EL (cell line): ENCODE measurements at regions not wholly inside any gene's neighbourhood (a gene's known extent, or its start where the extent isn't known, plus 50 kb on each side); places are given as distances from the start of the nearest gene placed in this dataset.
"Not testable (repeated sequence)": the region's sequence is repeated elsewhere in the genome, so short reads cannot be mapped to it uniquely, and the experiment has no call there.

Experiments used
- DNase-seq: peaks from one replicate; pipeline ENCODE4 v3.0.0-alpha.2; 2016

- DNase-seq = no peak
Observed at GRCh38 chr5:51661646-51662265, 278.5 kb downstream of the ISL1 start.

DNA sequence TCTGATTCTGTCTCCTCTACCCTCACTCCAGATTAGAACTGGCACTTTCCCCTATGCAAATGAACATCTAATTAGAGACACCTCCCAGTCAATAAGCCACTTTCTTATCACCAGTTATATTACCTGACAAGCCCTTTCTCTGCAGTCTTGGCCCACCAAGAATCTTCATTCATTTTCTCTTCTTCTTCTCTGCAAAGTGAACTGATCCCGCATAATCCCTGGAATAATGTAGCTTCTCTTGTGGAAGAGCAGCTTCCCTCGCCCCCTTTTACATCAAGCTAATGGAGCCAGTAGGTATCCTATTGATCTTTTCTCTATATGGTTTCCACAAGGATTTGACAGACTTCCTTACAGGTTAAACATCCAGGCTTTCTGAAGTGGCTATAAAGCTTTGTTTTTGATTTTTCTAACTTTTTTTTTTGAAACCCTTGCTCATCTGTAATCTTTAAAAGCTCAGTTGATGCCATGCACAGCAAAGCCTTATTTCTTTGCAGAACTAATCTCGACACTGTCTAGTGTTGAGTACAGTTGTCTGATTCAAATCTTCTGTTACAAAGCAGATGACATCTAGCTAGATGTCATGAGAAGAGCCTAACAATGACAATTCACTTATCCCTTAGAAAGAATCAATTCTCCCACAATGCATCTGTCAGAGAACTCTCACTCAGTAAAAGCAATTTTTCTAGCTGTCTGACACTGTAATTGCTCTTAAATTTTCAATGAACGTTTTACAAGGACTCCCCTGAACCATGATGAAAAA, 281.4 kb downstream of the ISL1 start:
- DNase-seq = no peak

DNA sequence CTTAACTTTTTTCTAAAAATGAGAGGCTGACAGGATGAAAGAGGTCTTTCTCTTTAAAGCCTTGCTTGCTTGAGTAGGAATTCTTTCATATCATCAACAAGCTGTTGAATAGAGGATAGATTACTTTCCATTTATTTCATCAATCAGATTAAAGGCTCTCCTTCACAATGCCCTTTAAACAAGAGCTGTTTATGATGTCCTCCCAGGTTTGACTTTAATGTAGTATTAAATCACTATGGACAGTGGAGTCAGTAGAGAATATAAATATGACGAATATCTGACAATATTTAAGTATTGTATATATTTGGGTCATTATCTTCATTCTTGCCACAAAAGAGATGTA, 282.0 kb downstream of the ISL1 start:
- no peak for DNase-seq

GRCh38 chr5:51669095-51669494, 285.8 kb downstream of the ISL1 start:
- no peak for DNase-seq

DNA sequence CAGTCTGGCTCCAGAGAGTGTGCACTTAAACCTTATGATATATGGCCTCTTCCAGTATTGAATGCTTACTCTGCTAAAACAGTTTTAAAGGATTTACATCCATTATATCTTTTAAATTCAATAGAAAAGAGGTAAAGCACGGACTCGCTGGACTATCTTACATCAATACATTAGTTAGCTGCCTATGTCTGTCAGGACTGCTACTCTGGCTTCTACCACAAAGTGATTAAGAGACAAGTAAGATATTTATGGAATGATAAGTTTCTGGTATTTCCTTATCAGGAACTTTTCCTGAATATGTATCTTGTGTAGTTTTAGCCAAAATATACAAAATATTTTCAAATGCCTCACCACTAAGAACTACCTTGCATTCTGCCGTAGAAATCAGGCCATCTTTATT, 295.1 kb downstream of the ISL1 start:
- DNase-seq = no peak

- DNase-seq = no peak
Observed at GRCh38 chr5:51679286-51679685, 296.0 kb downstream of the ISL1 start.

- no peak for DNase-seq
Observed at GRCh38 chr5:51684794-51685355, 301.6 kb downstream of the ISL1 start.

- DNase-seq = no peak
Observed at GRCh38 chr5:51685419-51685818, 302.2 kb downstream of the ISL1 start.

- DNase-seq = no peak
Observed at GRCh38 chr5:51686622-51687021, 303.4 kb downstream of the ISL1 start.

- DNase-seq = no peak
Observed at GRCh38 chr5:51691538-51692079, 308.4 kb downstream of the ISL1 start.

DNA sequence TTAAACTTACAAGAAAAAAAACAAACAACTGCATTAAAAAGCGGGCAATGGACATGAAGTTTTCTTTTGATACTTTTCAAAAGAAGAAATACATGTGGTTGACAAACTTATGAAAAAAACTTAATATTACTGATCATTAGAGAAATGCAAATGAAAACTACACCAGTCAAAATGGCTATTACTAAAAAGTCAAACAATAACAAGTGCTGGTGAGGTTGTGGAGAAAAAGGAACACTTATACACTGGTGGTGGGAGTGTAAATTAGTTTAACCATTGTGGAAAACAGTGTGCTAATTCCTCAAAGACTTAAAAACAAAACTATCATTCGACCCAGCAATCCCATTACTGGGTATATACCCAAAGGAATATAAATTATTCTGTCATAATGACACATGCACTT, 311.6 kb downstream of the ISL1 start:
- DNase-seq = no peak

- DNase-seq = no peak
Observed at GRCh38 chr5:51696122-51696521, 312.9 kb downstream of the ISL1 start.

- DNase-seq = not testable (repeated sequence)
Observed at GRCh38 chr5:51702046-51702445, 318.8 kb downstream of the ISL1 start.

GRCh38 chr5:51712201-51712600, 329.0 kb downstream of the ISL1 start:
- no peak for DNase-seq

- DNase-seq = not testable (repeated sequence)
Observed at GRCh38 chr5:51715445-51715844, 332.2 kb downstream of the ISL1 start.

GRCh38 chr5:51731421-51732029, 348.3 kb downstream of the ISL1 start:
- DNase-seq = no peak

DNA sequence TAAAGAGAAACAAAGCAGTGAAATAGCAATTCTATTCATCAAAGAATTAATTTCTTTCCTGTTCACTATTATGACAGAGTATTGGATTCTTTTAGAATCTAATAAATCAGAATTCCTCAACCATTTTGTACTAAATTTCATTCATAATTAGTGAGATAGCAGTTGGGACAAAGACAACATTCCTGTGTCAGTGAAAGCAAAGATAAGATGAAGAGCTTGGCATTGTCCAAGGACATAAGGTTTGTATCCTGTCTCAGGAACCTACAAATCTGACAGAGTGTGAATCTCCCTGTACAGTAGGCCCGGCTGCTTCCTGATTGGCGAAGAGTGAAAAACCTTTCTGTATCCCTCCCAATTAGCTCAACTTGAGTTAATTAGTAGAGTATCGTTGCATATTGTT, 349.1 kb downstream of the ISL1 start:
- DNase-seq = no peak

DNA sequence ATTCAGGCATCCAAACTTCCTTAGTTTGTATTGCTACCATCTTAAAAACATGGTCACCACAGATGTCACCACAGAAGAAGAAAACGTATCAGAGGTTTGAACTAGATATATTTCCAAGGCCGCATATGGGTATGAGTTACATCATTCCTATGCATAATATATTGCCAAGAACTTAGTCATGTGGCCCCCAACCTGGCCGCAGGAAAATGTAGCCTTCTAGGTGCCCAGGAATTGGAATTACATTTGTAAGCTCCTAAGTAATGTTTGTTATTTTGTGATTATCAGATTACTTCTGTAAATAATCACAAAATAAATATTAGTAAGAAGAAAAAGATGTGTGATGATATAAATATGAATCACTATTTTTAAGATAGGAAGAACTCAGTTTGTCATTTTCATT, 351.4 kb downstream of the ISL1 start:
- DNase-seq = no peak

- DNase-seq = no peak
Observed at GRCh38 chr5:51746023-51746422, 362.8 kb downstream of the ISL1 start.

DNA sequence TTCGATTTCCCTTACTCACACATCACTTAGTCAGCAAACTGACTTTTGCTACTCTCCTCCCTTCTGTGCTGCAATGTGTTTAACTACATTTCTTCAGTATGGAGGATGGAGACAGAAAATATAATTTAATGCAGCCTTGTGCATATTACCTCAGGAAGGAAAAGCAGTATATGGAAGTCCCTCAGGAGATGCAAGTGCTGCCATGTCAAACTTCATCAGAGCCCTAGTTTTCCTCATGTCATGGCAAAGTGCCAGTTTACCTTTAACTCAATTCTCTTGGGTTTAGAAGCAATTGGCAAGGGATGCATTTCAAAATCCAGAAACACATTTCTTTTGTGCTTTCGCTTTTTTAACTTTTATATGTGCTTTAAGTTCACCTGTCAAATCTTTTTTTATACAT, 365.4 kb downstream of the ISL1 start:
- no peak for DNase-seq
